Islet of Langerhans (tissue), 1 donor: ENCODE measurements at regions not wholly inside any gene's neighbourhood (a gene's known extent, or its start where the extent isn't known, plus 50 kb on each side); places are given as distances from the start of the nearest gene placed in this dataset.

Source experiments
- FAIRE-seq: peaks from one replicate; lab custom pipeline; 2011; peaks lifted over from hg19 to GRCh38; lab: Jason Lieb, UNC

DNA sequence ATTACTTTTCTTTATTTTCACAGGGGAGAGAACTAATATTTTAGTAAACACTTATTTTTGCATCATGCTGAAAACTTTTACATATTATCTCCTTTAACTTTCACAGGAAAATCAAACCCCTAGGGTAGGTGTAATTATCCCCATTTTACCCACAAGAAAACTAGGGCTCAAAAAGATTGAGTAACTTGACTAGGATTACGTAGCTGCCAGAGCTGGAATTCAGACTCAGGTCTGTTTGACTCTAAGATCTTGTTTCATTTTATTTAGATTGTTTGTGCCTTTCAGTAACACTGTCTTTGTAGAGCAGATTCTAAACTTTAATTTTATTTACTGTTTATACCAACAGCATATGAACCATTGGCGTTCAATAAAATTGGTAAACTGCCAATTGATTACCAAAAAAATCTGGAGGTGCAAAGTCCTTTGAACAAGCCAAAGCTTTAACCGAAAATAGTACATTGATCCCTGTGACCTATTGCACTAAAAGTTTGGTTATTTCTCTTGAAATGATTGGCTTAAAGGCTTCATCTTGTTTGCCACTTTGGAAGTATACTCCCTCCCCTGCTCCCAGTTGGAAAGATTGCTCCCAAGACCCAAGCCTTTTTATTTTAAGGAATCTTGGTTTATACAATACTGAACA, 71.0 kb upstream of the WDR26 start:
- FAIRE-seq = no peak

- FAIRE-seq = no peak
Measured at GRCh38 chr1:224506141-224506814, 71.7 kb upstream of the WDR26 start.

DNA sequence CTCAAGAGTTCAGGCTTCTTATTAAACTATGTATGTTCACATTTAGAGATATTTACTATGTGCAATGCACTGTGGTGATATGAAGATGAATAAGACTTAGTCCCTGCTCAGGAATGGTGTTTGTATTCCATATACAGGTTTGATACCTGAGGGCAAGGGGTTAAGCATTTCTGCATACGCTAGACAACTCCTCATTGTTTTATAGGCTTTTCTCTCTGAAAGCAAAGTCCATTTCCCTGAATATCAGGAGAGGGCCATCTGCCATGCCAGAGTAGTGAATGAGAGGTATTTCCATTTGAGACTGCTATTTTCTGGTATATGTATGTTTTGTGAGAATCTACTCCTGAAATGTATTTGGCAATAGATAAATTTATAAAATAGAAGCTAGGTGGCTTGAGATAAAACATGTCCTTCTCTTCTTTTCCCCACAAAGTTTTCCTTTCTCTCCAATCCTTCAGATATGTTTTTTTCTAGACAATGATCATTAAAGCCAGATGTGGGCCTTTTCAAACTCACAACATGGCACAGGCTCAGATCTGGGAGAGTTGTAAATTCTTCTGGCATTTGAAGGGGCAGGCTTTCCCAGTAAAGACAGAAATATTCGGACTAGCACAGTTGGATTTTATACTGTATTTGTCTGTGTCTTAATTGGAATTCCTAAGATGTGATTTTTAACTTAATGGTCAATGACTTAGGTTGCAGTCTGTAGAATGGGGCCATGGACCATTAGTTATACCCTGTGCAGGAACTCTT, 73.3 kb upstream of the WDR26 start:
- no peak for FAIRE-seq

DNA sequence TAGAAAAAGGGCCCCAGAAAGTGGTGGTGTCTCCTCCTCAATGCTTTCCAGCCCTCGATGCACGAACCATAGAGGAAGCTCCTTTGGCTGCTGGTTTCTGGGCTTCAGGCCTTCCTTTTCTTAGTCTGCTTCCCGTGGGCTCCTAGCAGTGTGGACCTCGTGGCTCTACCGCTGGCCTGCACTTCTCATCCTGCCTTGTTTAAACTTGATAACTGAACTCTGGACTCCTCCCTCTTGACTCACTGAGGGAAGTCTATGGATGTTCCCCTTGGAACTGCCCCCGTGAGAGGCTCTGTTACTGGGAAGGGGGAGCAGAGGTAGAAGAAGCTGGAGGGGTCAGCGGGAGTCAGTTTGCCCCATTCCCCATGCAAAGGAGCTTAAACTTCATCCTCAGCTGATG, 75.3 kb upstream of the WDR26 start:
- no peak for FAIRE-seq

DNA sequence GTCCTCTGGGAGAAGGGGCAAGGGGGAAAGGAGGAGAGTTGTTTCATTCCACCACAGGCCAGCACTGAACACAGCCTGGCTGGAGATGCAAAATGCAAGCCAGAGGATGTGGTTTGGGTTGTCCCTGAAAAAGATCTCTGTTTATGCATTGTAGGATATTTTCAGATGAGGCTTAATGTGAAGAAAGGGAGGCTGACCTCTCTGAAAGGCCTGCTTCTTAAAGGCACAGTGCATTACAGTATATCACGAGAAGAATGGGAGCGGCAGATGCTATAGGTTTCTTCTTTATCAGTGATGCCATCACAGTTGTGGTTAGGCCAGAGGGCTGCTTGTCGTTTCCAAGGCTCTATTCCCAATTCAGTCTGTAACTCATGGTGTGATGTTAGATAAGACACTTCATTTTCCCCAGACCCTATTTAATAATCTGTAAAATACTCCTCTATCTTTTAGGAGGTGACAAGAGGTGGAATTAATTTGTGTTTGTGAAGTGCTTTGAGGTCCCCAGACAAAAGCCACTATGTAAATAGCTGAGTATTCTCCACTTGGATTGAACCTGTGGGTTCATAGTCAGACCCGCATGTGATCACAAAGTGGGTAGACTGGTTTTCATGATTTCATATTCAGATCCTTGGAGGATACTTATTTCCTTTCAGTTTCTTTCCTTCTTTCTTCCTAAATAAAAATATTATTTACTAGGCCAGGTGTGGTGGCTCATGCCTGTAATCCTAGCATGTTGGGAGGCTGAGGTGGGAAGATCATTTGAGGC, 76.5 kb upstream of the WDR26 start:
- FAIRE-seq = no peak

GRCh38 chr1:224512600-224513151, 78.1 kb upstream of the WDR26 start:
- no peak for FAIRE-seq

DNA sequence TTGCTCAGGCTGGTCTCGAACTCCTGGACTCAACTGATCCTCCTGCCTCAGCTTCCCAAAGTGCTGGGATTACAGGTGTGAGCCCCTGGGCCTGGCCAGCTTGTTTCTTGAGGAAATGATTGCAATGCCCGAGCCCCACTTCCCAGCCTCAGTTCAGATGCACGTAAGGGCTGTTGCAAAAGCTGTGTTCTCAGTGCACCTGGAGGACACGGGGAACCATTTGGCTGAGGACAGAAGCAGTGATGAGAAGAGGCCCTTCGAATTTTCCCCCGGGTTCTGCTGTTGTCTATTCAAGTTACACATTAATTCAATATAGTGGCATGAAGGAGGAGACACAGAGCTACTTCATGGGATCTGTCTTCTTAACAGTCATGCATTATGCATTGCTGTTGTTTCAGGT, 78.8 kb upstream of the WDR26 start:
- FAIRE-seq = no peak

- no peak for FAIRE-seq
Measured at GRCh38 chr1:224513787-224514209, 79.2 kb upstream of the WDR26 start.

GRCh38 chr1:224517171-224517570, 82.6 kb upstream of the WDR26 start:
- no peak for FAIRE-seq

DNA sequence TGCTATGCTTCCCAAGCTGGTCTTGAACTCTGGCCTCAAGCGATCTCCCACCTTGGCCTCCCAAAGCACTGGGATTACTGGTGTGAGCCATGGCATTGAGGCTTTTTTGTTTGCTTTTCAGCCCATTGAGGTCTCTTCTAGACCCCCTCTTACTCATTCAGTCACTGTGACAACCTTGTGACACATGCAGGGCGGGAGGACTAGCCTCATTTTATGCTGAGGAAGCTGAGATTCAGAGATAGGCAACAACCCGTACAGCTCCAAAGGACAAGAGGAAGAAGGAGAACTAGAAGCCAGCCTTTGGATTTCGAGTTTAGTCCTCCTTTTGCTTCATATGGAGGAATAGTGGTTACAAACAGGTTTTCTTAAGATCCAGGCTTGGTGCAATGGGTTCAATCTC, 83.9 kb upstream of the WDR26 start:
- FAIRE-seq = no peak

GRCh38 chr1:224519874-224520273, 85.3 kb upstream of the WDR26 start:
- no peak for FAIRE-seq

DNA sequence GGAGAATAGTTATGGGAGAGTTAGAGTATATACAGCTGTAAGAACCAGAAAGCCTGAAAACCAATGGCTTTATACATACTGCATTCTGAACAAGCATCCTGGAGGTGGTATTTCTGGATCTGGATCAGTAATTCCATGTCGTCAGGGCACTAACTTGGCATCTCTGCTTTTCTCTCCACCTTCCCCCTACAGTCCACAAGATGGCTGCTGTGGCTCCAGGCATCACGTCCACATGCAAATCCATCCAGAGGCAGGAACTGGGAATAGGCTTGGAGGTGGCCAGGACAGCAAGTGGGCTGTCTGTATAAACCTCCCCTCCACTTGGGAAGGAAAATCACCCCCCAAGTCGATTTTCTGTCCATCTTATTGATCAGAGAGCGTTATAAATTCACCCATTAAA, 86.2 kb upstream of the WDR26 start:
- no peak for FAIRE-seq

GRCh38 chr1:224521904-224522734, 87.5 kb upstream of the WDR26 start:
- FAIRE-seq = no peak

DNA sequence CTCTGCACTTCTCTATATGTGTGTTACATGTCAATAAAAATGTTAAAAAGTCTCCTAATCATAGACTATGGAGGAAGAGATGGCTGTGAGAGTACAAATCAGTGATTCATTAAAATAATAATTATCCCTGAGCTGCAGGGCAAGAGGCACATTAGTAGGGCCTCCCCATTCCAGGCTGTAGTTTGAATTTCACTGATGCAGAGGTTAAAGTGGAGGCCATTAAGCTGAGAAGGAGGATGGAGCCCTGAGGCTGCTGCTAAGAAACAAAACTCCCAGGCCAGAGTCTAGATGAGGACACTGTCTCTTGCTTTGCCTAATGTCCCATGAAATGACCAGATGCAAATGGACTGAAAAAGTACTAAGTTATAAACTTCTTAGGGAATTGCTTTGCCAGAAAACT, 89.1 kb upstream of the WDR26 start:
- no peak for FAIRE-seq

DNA sequence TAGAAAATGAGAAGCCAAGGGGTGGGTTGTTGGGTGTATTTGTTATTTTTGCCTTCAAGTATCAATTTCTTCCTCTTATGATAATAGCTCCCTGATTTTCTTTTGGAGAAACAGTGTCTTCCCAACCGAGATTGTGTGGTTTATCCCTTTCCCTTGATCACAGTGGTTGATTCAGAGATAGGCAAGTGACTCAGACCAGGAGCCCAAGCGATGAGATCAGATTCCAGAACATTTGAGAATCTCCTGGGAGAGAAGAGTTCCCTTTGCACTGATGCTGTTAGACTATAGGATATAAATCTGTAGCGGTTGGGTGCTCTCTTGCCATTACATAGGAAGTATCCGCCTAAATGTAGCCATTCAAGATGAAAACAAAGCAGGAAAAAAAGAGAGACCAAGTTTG, 90.1 kb upstream of the WDR26 start:
- no peak for FAIRE-seq

- no peak for FAIRE-seq
Measured at GRCh38 chr1:224525411-224526040, 90.6 kb upstream of the CNIH3 start.

GRCh38 chr1:224526771-224527170, 89.3 kb upstream of the CNIH3 start:
- no peak for FAIRE-seq

DNA sequence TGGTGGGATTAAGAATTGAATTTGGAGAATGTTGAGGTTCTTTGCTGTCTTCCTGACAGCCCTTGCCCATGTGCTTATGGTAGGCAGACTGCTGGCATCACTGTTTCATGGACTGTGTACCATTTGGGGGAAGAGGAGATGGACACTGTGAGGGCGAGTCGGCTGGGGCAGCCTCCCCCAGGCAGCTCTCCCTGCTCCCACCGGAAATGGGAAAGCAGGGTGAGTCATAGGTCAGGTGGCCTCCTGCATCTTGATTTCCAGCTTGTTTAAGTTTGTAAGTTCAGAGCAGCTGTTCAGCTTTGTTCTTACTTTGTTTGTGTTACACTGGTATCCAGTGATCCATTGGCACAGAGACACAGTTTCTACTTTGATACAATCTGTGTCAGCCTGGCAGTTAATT, 87.2 kb upstream of the CNIH3 start:
- FAIRE-seq = no peak

- FAIRE-seq = no peak
Measured at GRCh38 chr1:224529844-224530243, 86.3 kb upstream of the CNIH3 start.

DNA sequence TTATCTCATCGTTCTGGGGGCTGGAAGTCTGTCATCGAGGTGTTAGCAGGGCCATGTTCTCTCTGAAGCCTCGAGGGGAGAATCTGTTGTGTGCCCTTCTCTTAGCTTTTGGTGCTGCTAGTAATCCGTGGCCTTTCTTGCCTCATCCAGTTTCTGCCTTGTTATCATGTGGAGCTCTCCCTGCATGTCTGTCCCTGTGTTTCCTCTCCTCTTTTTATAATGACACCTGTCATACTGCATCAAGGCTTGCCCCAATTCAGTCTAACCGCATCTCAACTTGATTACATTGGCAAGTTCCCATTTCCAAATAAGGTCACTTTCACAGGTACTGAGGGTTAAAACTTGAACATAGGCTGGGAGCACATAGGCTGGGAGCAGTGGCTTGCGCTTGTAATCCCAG, 82.6 kb upstream of the CNIH3 start:
- FAIRE-seq = no peak

DNA sequence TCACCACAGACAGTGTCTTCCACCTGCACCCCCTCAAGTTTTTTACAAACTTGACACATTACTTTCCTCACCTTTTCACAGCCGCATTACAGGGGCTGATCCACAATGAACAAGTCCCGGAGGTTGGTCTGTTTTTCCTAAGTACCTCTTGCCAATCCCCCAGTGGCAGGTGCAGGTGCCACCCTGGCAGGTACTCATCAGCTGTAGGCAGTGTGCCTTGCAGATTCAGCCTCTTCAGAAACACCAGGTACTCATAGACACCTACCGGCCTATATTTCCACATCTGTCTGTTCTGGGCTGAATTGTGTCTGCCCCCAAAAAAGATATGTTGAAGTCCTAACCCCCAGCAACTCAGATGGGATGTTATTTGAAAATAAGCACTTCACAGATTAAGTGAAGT, 81.4 kb upstream of the CNIH3 start:
- FAIRE-seq = no peak
